Breast epithelium (tissue), 3 donors: ENCODE measurements at regions not wholly inside any gene's neighbourhood (a gene's known extent, or its start where the extent isn't known, plus 50 kb on each side); places are given as distances from the start of the nearest gene placed in this dataset.

Source experiments
- POLR2A ChIP-seq: fragments of 450-650 bp; IDR thresholded peaks from one replicate; pipeline ENCODE4 v1.6.1; 2016; ENCODE audit warnings: antibody characterized with exemption, mild to moderate bottlenecking, moderate library complexity
- POLR2AphosphoS5 ChIP-seq, 3 donors: sonication (generic); formaldehyde crosslinking; IDR thresholded peaks; one replicate each; pipeline ENCODE4 v1.6.1; 2017; ENCODE audit warnings: antibody characterized with exemption in 3 of 3
- TF ChIP-seq, protein P1 (sequence below), 3 donors: fragments of 450-650 bp; IDR thresholded peaks; one replicate each; pipeline ENCODE4 v1.5.1; 2016 to 2017; ENCODE audit warnings: antibody characterized with exemption in 3 of 3, mild to moderate bottlenecking in 3 of 3, moderate library complexity in 3 of 3

DNA sequence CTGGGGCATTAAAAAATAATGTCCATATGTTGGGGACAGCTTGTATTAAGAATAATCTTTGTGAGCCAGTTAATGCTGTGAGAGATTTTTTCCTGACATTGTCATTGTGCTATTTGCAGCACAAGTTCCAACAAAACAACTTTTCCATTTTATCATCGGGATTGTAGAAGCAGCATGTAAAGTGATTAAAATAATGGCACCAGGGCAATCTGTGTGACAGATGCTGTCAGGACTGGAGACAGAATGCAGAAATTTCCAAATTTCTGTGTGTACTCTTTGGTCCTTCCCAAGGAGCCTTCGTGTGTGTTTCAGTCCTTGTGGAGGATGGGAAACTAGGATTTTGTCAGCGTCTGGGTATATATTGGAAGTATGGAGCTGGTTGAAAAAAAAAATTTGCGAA is 101.5 kb upstream of the LIMCH1 start:
- TF ChIP-seq POLR2A (no peak), POLR2AphosphoS5 (IDR thresholded peaks at IDR 0.05) (no peak)
- TF ChIP-seq, protein P1, sequence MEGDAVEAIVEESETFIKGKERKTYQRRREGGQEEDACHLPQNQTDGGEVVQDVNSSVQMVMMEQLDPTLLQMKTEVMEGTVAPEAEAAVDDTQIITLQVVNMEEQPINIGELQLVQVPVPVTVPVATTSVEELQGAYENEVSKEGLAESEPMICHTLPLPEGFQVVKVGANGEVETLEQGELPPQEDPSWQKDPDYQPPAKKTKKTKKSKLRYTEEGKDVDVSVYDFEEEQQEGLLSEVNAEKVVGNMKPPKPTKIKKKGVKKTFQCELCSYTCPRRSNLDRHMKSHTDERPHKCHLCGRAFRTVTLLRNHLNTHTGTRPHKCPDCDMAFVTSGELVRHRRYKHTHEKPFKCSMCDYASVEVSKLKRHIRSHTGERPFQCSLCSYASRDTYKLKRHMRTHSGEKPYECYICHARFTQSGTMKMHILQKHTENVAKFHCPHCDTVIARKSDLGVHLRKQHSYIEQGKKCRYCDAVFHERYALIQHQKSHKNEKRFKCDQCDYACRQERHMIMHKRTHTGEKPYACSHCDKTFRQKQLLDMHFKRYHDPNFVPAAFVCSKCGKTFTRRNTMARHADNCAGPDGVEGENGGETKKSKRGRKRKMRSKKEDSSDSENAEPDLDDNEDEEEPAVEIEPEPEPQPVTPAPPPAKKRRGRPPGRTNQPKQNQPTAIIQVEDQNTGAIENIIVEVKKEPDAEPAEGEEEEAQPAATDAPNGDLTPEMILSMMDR (IDR thresholded peaks at IDR 0.05) = no peak
